ENCODE measurements at regions not wholly inside any gene's neighbourhood (a gene's known extent, or its start where the extent isn't known, plus 50 kb on each side); places are given as distances from the start of the nearest gene placed in this dataset.
"Not testable (repeated sequence)": the region's sequence is repeated elsewhere in the genome, so short reads cannot be mapped to it uniquely, and the experiment has no call there.

DNA sequence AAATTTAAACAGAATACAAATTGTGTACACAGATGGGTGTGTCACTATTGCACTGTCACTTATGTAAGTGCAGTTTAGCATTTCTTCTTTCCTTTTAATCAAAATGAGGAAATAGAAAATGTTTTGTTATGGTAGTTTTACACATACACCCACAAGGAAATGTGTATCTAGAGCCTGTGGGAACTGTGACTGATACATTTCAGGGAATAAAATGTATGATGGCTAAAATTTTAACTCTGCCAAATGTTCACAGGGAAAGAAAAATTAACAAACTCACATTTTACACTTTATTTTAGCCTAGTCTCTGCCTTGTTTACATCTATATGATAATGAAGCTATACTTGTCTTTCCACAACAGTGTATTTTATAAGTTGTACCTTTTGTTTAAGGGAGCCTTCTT is 66.4 kb upstream of the NBPF19 start:
- not testable (repeated sequence) for DNase-seq (ENCODE audit: insufficient read length, low spot score); FAIRE-seq

GRCh38 chr1:149415373-149415772 is 59.5 kb upstream of the NBPF19 start:
- not testable (repeated sequence) for FAIRE-seq

GRCh38 chr1:149418782-149419181 is 56.1 kb upstream of the NBPF19 start:
- DNase-seq (ENCODE audit: insufficient read length, low spot score); FAIRE-seq: not testable (repeated sequence)

More at GRCh38 chr1:149415373-149415772, 59.5 kb upstream of the NBPF19 start:
- not testable (repeated sequence) for DNase-seq (ENCODE audit: insufficient read length, low spot score)

DNA sequence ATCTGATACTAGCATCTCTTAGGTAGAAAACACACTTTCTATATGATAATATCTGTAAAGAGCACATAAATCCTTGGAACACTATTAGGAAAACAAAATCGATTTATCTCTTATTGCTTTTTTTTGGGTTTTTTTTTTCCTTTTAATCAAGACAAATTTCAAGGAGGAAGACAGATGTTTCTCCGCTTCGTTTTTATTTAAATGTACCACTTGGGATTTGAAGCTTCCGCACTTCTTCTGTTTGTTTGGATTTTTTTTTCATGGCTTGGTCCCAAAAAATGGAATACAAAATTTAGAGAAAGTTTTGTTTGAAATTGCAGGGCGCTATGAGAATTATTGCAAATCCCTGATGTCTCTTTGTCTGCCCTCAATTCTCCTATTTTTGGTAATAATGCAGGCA is 51.7 kb upstream of the NBPF19 start:
- not testable (repeated sequence) for FAIRE-seq

More for the DNA sequence above, 51.7 kb upstream of the NBPF19 start:
- not testable (repeated sequence) for DNase-seq (ENCODE audit: insufficient read length, low spot score)
